DMS153 treated with DMSO at 0.1 percent for 48 hours (cell line): ENCODE measurements at regions not wholly inside any gene's neighbourhood (a gene's known extent, or its start where the extent isn't known, plus 50 kb on each side); places are given as distances from the start of the nearest gene placed in this dataset.

Experiments
- DNase-seq: peaks from one replicate; lab custom pipeline; 2025; ENCODE audit not compliant: unreplicated experiment; lab: John Stamatoyannopoulos, UW

DNA sequence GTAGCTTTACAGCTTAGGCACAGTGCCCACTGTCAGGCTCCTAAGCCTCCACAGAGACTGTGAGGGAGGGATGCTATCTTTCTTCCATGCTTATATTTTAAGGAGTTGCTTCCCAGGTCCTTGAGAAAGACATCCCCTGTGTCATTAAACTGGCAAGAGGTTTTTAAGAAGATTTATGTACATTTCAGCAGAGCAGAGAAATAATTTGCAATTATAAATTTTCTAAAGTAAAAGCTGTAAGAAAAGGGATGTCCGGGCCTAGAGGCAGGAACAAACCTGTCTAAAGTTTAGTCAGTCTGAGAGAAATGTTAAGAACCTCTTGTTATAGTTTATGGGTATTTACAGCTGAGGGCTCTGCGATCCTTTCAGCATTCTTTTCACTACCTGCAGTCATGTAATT, 716.1 kb downstream of the SLC16A7 start:
- no peak for DNase-seq

DNA sequence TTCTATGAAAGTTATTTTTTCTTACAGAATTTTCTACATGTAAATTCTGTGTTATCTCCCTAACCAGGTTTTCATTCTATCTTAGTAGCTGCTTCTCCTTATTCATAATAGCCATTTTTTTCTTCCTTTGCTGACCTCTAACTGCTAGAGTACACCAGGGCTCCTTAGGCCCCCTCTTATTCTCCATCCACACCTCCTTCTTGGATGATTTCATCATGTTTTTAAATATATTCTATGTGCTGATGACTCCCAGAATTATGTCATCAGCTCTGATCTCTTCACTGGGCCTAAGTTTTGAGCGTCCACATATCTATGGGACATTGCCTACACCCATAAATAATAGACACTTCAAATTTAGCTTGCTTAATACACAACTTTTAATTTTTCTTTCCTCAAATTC, 721.5 kb downstream of the SLC16A7 start:
- no peak for DNase-seq

DNA sequence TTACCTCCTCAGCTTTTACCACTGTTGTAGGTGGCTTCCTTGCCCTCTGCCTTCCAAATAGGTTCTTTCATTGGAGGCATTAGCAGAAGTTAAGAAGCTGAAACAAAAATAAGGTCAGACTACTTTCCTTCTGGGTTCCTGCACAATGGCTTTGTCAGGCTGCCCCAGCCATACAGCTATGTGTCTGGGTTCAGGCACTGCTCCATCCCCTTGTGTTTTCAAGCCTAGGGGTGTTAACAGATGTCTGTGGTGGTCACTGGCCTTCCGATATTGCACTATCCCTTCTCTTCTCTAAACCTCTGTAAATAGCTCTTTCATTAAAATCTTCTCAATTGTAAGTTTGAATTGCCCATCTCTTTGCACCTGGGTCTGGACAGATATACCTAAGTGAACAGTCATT, 728.9 kb downstream of the SLC16A7 start:
- DNase-seq = no peak

DNA sequence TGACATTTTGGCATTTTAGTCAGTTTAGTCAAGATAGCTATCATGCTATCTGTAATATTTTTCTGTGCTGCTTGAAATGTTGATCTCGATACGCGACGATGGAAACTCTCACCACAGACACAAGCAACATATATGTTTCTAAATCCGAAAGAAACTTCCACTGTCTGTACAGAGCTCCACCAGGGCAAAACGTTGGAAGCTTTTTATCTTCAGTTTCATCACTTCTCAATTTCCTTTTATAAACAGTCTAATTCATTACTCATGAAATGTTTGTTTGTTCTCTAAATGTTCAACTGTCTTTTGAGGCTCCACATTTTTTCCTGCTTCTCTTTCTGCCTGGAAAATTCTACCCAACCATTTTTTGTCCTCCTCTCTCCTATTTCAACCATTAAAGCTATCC, 737.6 kb downstream of the SLC16A7 start:
- no peak for DNase-seq

DNA sequence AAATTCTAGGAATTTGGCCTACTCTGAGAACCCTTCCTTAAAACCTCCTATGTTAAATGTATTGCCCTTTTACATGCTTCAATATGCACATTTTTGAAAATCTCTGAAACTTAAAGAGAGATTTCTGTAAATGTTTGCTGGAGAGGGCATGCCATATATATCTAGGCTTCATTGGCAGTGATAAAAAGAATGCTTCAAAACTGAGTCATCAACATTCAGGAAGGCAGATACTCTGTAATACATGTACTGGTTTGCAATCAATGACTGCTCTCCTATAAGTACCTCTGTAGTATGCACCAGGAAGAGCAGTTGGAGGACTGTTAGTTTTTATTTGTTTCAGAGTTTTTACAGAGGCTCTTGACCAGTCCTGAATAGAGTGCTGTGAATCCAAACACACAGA, 739.9 kb downstream of the SLC16A7 start:
- no peak for DNase-seq

DNA sequence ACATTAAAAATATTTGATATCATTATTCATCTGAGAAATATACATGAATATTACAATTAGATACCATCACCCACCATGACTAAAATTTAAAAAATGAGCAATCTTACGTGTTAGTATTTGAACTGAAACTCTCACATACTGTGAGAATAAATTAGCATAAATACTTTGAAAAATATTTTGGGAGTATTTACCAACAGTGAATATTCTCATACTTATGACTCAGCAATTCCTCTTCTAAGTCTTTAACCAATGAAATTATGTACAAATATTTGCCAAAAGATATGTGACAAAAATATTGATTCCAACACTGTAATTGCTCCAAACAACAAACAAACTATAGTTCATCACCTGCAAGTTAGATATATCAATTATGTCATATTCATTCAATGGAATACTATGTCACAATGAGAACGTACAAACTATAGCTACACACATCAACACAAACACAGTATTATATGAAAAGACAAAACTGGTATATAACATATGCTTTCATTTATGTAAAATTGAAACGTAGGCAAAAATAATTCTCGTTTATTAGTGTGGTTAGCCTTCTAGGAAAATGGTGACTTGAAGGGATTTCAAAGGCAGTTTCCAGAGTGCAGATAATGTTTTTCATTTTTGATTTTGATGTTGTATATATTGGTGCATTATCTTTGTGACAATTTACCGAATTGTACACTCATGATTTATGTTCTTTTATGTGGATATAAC, 742.2 kb downstream of the SLC16A7 start:
- DNase-seq = no peak

DNA sequence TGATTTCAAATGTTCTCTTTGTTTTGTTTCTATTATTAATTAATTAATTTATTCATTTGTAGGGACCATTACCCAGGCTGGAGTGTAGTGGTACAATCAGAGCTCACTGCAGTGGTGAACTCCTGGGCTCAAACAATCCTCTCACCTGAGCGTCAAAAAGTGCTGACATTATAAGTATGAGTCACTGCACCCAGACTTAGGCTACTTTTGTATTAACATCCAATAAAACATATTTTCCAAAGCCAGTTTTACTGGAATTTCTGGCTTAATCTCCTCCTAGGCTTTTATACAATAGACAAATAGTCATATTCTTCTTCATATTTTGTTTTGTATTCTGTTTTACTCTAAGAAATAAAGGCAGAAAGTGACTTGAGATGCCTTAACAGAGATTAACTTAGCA, 749.6 kb downstream of the SLC16A7 start:
- DNase-seq = no peak

DNA sequence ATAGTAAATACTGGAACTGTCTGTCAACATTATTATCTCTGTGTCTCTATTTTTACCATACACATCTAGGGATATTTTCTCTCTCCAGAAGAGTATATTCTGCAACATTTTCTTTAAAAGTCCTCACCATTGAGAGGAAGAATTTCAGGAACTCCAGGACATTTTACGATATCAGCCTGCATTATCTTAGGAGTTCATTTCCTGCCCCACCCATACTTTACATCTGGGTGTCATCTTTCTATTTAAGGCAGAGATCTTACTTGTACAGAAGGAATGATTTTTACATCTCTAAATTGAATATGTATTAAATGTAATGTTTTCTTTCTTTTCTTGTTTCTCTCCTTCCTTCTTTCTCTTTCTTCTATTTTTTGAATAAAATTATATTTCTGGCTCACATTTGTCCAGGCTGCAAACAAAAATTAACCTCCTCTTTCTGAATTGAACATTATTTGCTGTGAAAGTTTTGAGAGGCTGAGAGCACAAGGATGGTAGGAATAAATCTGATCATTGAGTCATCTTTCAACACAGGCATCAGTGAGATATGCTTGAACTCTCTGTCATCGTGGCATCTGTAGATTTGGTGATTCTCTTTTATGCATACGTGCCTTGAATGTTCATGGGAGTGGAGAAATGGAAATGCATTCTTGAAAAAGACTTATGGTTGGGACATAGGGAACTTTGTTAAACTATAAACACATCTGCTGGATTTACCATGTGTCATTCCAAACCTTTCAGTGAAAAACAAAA, 753.6 kb downstream of the SLC16A7 start:
- DNase-seq = no peak

DNA sequence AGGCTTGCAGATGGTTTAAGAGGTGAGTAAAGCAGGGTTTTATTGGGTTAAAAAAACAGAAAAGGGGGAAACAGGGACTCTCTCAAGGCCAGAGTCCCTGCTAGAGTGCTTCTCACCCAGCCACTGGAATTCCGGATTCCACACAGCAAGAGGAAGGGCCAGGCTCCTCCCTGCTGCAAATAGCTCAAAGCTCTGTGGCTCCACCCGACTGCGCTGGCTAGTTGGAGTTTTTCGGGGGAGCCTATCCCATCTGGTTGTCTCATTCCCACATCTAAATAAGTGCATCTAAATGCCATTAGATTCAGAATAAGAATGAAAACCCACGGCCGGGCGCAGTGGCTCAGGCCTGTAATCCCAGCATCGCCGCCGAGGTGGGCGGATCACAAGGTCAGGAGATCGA, 791.5 kb downstream of the SLC16A7 start:
- no peak for DNase-seq

DNA sequence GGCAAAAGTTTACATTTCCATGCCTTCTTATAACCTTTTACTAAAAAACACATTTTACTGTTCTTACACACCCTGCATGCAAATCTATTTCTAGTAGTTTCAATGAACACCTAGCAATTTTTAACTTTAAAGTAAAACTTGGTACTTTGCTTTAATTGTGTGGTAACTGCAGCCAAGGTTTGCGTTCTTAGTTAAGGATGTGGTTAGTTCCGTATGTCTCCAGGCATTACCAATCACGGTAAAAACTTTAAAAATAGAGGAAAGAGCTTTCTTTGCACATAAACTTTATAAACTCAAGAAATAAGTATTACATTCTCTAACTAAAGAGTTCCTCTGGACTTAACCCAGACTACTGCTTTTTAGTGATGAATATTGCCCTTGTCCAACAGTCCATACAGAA, 795.2 kb downstream of the SLC16A7 start:
- DNase-seq = no peak

DNA sequence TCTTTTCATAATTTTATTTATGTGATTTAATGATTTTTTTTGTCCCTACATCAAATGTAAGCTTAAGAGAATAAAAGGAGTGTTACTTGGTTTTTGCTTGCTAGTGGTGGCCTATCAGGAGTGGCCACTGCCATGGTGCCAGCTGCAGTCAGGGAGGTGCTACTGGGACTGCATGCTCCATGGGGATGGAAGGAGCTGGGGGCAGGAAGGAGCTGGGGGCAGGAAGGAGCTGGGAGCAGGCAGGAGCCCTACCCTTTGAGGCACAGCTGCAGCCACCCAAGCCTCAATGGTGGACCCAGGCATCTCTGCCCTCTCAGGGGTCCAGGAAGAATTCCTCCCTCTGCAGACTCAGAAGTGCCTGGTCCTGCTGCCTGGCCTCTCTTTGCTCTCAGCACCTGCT, 796.0 kb downstream of the SLC16A7 start:
- no peak for DNase-seq

DNA sequence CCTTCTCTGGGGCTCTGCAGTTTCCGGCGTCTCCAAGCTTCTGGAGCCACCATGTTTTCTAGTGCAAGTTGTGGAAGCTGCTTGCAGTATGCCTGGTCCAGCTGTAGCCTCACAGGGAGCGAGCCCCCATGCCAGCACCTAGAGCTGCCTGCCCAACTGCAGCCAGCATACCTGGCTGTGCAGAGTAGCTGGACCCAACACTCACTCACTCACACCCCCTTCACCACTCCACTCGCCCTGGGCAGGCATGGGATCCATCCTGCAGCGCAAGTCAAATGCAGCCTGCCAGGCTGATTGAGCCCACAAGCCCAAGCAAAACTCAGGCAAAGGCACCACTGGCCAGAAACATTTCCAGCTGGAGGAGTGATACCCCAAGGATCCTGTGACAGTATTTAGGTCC, 797.3 kb downstream of the SLC16A7 start:
- DNase-seq = no peak

DNA sequence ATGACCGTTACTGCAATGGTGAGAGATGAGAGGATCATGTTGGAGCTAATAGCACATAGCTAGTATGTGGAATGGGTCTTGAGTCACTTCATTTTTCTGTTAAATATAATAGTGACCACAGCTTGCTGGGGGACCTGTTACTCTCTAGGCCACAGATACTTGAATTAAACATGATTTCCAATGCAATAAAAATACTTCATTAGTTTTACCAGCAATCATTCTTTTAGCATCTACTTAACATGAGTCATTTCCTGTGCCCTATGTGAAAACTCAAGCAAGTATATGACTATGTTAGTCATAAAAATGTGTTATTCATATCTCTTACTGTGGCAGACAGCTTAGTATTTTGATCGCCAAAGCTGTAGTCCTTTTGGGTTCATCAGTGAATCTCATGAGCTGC, 798.8 kb downstream of the SLC16A7 start:
- DNase-seq = no peak

DNA sequence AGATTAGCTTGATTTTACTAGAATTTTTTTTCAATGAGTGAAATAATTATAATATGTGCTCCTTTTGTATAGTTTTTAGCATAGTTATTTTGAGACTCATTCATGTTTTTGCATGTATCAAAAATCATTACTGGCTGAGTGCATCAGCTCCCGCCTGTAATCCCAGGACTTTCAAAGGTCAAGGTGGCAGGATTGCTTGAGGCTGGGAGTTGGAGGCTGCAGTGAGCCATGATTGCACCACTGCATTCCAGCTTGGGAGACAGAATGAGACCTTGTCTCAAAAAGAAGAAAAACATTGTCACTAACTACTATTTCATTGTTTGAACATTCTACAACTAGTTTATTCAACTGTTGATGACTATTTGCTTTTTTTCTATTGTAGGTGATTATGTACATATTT, 802.7 kb downstream of the SLC16A7 start:
- no peak for DNase-seq

DNA sequence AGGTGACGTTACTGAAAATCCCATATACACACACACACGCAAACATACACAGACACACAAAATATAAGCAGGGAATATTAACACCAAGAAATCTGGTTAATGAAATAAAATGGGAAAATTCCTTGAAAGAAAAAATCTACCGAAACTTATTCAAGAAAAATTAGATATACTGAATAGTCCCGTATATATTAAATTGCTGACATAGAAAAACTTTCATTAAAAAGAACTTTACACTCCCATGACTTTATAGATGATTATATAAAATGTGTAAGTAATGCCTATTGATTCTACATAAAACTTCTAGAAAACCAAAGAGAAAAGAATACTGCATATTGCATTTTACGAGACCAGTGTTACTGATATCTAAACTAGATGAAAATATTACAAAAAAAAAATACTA, 803.2 kb downstream of the SLC16A7 start:
- DNase-seq = no peak

DNA sequence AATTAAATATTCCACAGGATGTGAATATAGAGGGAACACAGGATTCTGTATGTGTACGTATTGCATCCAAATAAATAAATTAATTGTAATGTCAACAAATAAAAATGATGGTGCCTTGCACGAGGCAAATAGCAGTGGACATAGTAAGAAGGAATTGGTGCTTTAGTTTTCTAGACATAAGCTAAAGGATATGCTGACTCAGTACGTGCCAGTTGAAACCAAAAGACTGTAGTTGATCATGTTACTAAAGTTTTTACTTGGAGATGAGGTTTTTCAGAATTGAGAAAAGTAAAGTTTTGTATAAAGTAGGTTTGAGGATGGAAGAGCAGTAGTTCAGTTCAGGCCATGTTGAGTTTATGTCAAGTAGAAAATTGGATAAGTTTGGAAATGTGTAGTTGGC, 807.2 kb downstream of the SLC16A7 start:
- DNase-seq = no peak

DNA sequence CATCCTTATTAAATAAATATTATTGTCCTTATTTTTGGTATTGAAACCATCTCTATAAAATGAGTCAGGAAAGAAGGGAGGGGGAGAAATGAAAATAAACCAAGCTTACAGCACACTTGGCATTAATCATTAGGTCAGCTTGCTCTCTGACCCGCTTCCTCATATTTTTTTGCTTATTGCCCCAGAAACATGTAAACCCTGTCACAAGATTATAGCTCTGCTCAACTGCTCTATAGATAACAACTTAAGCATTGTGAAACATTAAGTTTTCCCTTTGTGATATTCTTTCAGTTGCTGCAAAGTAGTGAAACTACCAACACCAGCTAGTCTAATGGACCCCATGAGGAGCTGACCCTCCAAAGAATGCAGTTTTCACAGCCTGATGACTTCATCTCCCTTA, 819.5 kb downstream of the SLC16A7 start:
- DNase-seq = no peak

DNA sequence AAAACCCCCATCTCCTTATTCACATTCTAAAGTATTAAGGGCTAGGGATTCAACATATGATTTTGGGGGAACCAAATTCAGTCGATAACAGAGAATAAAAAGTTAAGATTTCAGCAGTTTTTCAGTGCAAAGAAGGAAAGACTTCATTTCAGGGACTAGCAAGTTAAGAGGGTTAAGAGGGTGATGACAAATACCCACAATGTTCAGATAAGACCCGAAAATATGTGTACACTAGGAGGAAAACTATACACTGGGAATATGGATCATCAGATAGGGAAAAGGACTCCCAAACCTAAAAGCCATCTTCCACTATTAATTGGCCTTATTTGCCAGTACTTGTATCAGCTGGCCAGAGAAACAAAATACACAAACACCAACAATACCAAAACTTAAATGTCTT, 824.2 kb downstream of the SLC16A7 start:
- DNase-seq = no peak

DNA sequence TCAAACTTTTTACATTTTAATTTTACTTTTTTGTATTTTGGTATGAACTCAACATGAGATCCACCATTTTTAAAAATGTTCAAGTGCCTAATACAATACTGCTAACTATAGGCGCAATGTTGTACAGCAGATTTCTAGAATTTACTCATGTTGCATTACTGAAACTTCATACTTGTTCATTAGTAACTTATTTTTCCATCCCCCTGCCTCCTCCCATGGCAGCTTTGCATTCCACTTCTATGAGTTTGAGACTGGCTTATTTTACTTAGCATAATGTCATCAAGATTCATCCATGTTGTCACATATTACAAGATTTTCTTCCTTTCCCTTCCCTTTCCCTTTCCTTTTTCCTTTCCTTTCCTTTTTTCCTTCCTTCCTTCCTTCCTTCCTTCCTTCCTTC, 825.9 kb downstream of the SLC16A7 start:
- no peak for DNase-seq

DNA sequence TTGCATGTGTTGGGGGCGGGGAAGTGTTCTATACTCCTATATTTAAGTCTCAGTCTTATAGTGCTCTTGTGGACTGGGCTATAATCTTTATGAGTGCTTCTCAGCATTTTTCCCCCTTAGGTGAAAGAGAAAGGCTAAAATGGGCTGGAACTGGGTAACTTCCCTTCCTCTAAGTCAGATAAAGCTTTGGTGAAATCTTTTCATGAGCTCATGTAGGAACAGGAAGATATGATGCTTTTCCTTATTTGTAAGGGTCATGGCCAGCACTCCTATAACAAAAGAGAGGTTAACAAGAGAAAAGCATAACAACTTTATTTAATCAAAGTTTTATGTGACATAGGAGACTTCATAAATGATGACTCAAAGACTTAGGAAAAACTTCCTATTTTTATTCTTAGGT, 841.5 kb downstream of the SLC16A7 start:
- no peak for DNase-seq

DNA sequence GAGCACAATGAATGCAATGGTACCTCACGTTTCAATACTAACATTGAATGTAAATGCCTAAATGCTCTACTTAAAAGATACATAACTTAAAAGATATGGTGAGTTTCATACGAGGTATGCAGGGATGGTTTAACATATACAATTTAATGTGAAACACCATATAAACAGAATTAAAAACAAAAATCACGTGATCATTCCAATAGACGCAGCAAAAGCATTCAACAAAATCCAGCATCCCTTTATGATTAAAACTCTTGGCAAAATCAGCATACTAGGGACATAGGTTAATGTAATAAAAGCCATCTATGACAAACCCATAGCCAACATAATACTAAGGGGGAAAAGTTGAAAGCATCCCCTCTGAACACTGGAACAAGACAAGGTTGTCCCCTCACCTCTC, 845.7 kb downstream of the SLC16A7 start:
- DNase-seq = no peak

DNA sequence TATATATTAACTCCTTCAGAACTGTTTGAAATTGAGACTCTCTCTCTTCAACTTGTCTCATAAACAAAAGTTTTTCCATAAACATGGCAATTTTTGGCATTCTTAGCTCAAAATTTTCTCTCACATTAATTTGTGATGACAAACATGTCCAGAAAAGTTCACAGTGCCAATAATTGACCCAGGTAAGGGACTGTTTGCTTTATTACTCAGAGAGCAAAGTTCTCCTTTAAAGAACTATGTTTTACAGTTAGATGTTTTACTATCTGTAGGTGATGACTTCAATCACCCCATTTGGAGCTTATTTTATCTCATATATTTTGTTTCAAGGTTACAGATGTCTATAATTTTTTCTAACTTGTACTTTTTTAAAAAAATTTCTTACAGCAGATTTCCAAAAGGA, 855.6 kb downstream of the SLC16A7 start:
- no peak for DNase-seq

DNA sequence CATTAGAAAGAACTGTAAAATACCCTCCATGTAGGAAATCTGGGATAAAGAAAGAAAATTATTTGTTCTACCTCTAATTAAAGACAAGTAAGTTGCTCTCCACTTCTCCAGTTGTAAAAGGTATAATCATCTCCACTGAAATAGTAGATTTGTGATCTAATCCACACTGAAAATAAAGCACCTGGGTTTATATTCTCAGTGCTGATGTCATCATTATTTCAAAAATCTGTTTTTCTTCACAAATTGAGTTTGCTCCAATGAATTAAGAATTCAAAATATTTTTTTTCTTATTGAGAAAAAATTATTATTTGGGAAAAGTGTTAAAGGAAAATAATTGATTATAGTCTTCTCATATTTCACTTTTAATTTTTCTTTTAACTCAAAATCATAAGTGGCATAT, 869.2 kb downstream of the SLC16A7 start:
- DNase-seq = no peak
